K562 (cell line): ENCODE measurements at regions not wholly inside any gene's neighbourhood (a gene's known extent, or its start where the extent isn't known, plus 50 kb on each side); places are given as distances from the start of the nearest gene placed in this dataset.

Source experiments
- ATAC-seq: fragments of 200-7000 bp; cut with Tn5 transposase; 3 replicates; pipeline ENCODE4 v1.9.1; 2020; ENCODE audit warnings: moderate library complexity
- BruUV-seq: library from RNA; stranded (reverse); fragments of 400-500 nt; replicated peaks from 2 replicates; lab custom pipeline; 2021; lab: Mats Ljungman, UMichigan
- CTCF ChIA-PET: fragments of 300-600 bp; formaldehyde crosslinking; extraction: SDS; loops from one replicate; lab custom pipeline; 2021; ENCODE audit warnings: low intra/inter-chr PET ratio; lab: Yijun Ruan, JAX
- POLR2A ChIA-PET: fragments of 300-600, 350-650 bp; sonication (Branson Sonifier 250); formaldehyde crosslinking; extraction: SDS; loops from one replicate; lab custom pipeline; 2021; ENCODE audit warnings: antibody characterized with exemption, inconsistent platforms; lab: Yijun Ruan, JAX
- DNase-seq, 4 experiments: peaks; one replicate each; pipeline versions ENCODE4 v3.0.0 to v3.0.0-alpha.2; 2011 to 2018; ENCODE audit warnings: low spot score in 3 of 4, mixed read lengths in 3 of 4; ENCODE audit errors: extremely low read depth in 1 of 4
- FAIRE-seq: peaks from 2 replicates; lab custom pipeline; 2011; peaks lifted over from hg19 to GRCh38; lab: Jason Lieb, UNC
- H2AFZ ChIP-seq: 2 replicates; pipeline ENCODE4 v1.6.0; 2011; ENCODE audit warnings: low read depth, low read length, control low read depth, inconsistent platforms
- H3K27ac ChIP-seq: fragments of 200-600 bp; 3 replicates; pipeline ENCODE4 v1.8.0; 2011; ENCODE audit warnings: low read depth, mild to moderate bottlenecking, control low read depth, inconsistent platforms, low read length, moderate library complexity, mixed read lengths; ENCODE audit errors: extremely low read depth
- H3K27me3 ChIP-seq, 2 experiments: fragments of 300-600 bp in 1 of 2; 2 replicates in 1 of 2; 3 replicates in 1 of 2; pipeline versions ENCODE4 v1.6.0 to v1.8.0; 2011; ENCODE audit warnings: inconsistent platforms in 2 of 2, low read length in 2 of 2, mild to moderate bottlenecking in 1 of 2, mixed read lengths in 1 of 2, moderate library complexity in 1 of 2; ENCODE audit not compliant: control insufficient read depth in 2 of 2, insufficient read depth in 2 of 2
- H3K36me3 ChIP-seq: fragments of 300-600 bp; 3 replicates; pipeline ENCODE4 v1.8.0; 2011; ENCODE audit warnings: mild to moderate bottlenecking, low read length, inconsistent platforms; ENCODE audit not compliant: control insufficient read depth, insufficient read depth
- H3K4me1 ChIP-seq, 2 experiments: fragments of 200-600 bp in 1 of 2; replicated peaks in 1 of 2; 2 replicates in 1 of 2; 3 replicates in 1 of 2; pipeline versions ENCODE4 v1.5.1 to v1.8.0; 2011; ENCODE audit warnings: inconsistent platforms in 2 of 2, low read length in 2 of 2, mild to moderate bottlenecking in 1 of 2, mixed read lengths in 1 of 2, moderate library complexity in 1 of 2; ENCODE audit not compliant: control insufficient read depth in 2 of 2, insufficient read depth in 2 of 2
- H3K4me2 ChIP-seq: 2 replicates; pipeline ENCODE4 v1.6.1; 2011; ENCODE audit warnings: low read length, control low read depth, inconsistent platforms, mixed read lengths; ENCODE audit not compliant: insufficient read depth
- H3K4me3 ChIP-seq: fragments of 200-600 bp; sonication (generic), shearing (Covaris generic); 2 replicates; pipeline ENCODE4 v1.5.1; 2016; ENCODE audit warnings: control low read depth, inconsistent platforms
- H3K79me2 ChIP-seq: fragments of 200-600 bp; 3 replicates; pipeline ENCODE4 v1.8.0; 2011; ENCODE audit warnings: low read length, inconsistent platforms; ENCODE audit not compliant: control insufficient read depth, insufficient read depth
- H3K9ac ChIP-seq, 2 experiments: 2 replicates each; pipeline versions ENCODE4 v1.6.0 to v1.6.1; 2011; ENCODE audit warnings: low read depth in 2 of 2, low read length in 2 of 2, control low read depth in 1 of 2, inconsistent platforms in 1 of 2, mild to moderate bottlenecking in 1 of 2, mixed read lengths in 1 of 2; ENCODE audit not compliant: insufficient read depth in 1 of 2
- H3K9me1 ChIP-seq: one replicate; pipeline ENCODE4 v1.6.0; 2011; ENCODE audit warnings: inconsistent platforms, mild to moderate bottlenecking, low read length, moderate library complexity; ENCODE audit not compliant: control insufficient read depth, insufficient read depth
- H3K9me3 ChIP-seq: replicated peaks from 2 replicates; pipeline ENCODE4 v1.5.1; 2011; ENCODE audit warnings: low read depth, low read length, inconsistent platforms; ENCODE audit not compliant: control insufficient read depth, insufficient read depth
- H4K20me1 ChIP-seq: replicated peaks from 2 replicates; pipeline ENCODE4 v1.6.1; 2011; ENCODE audit warnings: low read length, inconsistent platforms, mixed read lengths; ENCODE audit not compliant: control insufficient read depth, insufficient read depth
- CC2D1A ChIP-seq: fragments of 450-650 bp; IDR thresholded peaks from 2 replicates; pipeline ENCODE4 v1.6.1; 2017; ENCODE audit warnings: mild to moderate bottlenecking
- CSDE1 ChIP-seq, 2 experiments: fragments of 450-650 bp; IDR thresholded peaks; 2 replicates each; pipeline ENCODE4 v1.6.1; 2016; ENCODE audit warnings: mild to moderate bottlenecking in 1 of 2
- HES1 ChIP-seq: fragments of 450-650 bp; IDR thresholded peaks from 2 replicates; pipeline ENCODE4 v1.6.1; 2016; ENCODE audit warnings: low read depth, mild to moderate bottlenecking, moderate library complexity
- MYBL2 ChIP-seq, 2 experiments: fragments of 450-650 bp in 1 of 2; sonication (generic) in 1 of 2; formaldehyde crosslinking in 1 of 2; IDR thresholded peaks; 2 replicates each; pipeline versions ENCODE4 v1.6.1 to v1.8.1; 2017 to 2022; ENCODE audit warnings: borderline replicate concordance in 1 of 2, inconsistent platforms in 1 of 2, low read depth in 1 of 2, mild to moderate bottlenecking in 1 of 2, missing genetic modification reagents in 1 of 2, moderate library complexity in 1 of 2
- NUFIP1 ChIP-seq: fragments of 450-650 bp; IDR thresholded peaks from 2 replicates; pipeline ENCODE4 v1.6.1; 2018; ENCODE audit not compliant: partially characterized antibody
- PRPF4 ChIP-seq: fragments of 200-400 bp; formaldehyde crosslinking; IDR thresholded peaks from one replicate; pipeline ENCODE4 v1.6.1; 2017; ENCODE audit warnings: low read length, low read depth, mild to moderate bottlenecking; ENCODE audit not compliant: insufficient read depth, poor library complexity, severe bottlenecking
- RBFOX2 ChIP-seq: fragments of 200-400 bp; formaldehyde crosslinking; IDR thresholded peaks from 2 replicates; pipeline ENCODE4 v1.6.1; 2017; ENCODE audit warnings: low read depth, mild to moderate bottlenecking, low read length, moderate library complexity
- ZBTB43 ChIP-seq: sonication (generic); formaldehyde crosslinking; IDR thresholded peaks from 2 replicates; pipeline ENCODE4 v1.8.0; 2023; ENCODE audit warnings: mild to moderate bottlenecking, missing genetic modification reagents
- ZBTB49 ChIP-seq: sonication (generic); formaldehyde crosslinking; IDR thresholded peaks from 2 replicates; pipeline ENCODE4 v1.8.0; 2022; ENCODE audit warnings: missing genetic modification reagents, mild to moderate bottlenecking, borderline replicate concordance
- ZMIZ1 ChIP-seq, 2 experiments: fragments of 150-350 bp in 1 of 2; IDR thresholded peaks; 2 replicates each; pipeline ENCODE4 v1.6.1; 2012 to 2016; ENCODE audit warnings: low read depth in 2 of 2, low read length in 2 of 2, mild to moderate bottlenecking in 1 of 2, moderate library complexity in 1 of 2
- ZNF124 ChIP-seq: sonication (generic); formaldehyde crosslinking; IDR thresholded peaks from 2 replicates; pipeline ENCODE4 v1.8.1; 2022; ENCODE audit warnings: missing genetic modification reagents
- WGBS: fragments of 100-300 bp; shearing (Covaris generic); methylation state at CpG from one replicate; pipeline ENCODE4 v1.1.6; 2016; ENCODE audit warnings: low coverage, mixed read lengths; ENCODE audit not compliant: insufficient coverage; ENCODE audit errors: missing lambda C conversion rate; 5-methylcytosine and 5-hydroxymethylcytosine counted together
- in situ Hi-C: fragments of 300-500 bp; cut with MboI; formaldehyde crosslinking; loops from 4 replicates; pipeline ENCODE4 v1.15.0; 2018; ENCODE audit warnings: inconsistent platforms, mixed read lengths
- intact Hi-C: fragments of 100-400 bp; cut with micrococcal nuclease; formaldehyde crosslinking; loops from 2 replicates; pipeline ENCODE4 v1.14.2; 2022

GRCh38 chr6:169310983-169311382, 57.3 kb upstream of the THBS2 start:
- H3K4me2 ChIP-seq, result no peak overlapping the region
- no TSS peak for BruUV-seq
- no peak overlapping the region for H3K9ac ChIP-seq
- no peak for ATAC-seq
- WGBS, result 2% methylated on average over 3 of the region's 3 CpGs
- no peaks in the 10 kb centered on the region for H3K79me2 ChIP-seq
- 0 out of 5 replicates have a peak, but pooled peaks cover 0 to 3% of the 10 kb centered on the region in 2 experiments for H3K4me1 ChIP-seq
- no peak overlapping the region for H2AFZ ChIP-seq
- no peak for FAIRE-seq
- no peak for TF ChIP-seq HES1
- no peak for TF ChIP-seq PRPF4
- no peak for TF ChIP-seq CSDE1 (IDR thresholded peaks at IDR 0.05)
- TF ChIP-seq RBFOX2, result no peak
- no peak for TF ChIP-seq CC2D1A
- no peak for TF ChIP-seq MYBL2 (IDR thresholded peaks at IDR 0.05; ENCODE audit: low read depth)
- no peak for TF ChIP-seq MYBL2 (CRISPR knock-in tag; IDR thresholded peaks at IDR 0.05; ENCODE audit: borderline replicate concordance)
- TF ChIP-seq NUFIP1, result no peak
- no peak for TF ChIP-seq ZMIZ1 (IDR thresholded peaks at IDR 0.05; ENCODE audit: low read depth in 2 of 2, low read length in 2 of 2)
- no peak for TF ChIP-seq ZBTB49 (CRISPR knock-in tag)
- TF ChIP-seq ZBTB43 (CRISPR knock-in tag), result no peak
- no peak for TF ChIP-seq ZNF124 (CRISPR knock-in tag)
- TF ChIP-seq, all 486 proteins: peak for 0
- CTCF ChIA-PET, result no interaction called here
- intact Hi-C loops (no loop called here), in situ Hi-C loops (no loop called here)
- no peak for DNase-seq
- Histone ChIP-seq H3K4me3 (no peak overlapping the region), H3K36me3 (no peaks in the 10 kb centered on the region), H3K27ac (no peak overlapping the region), H4K20me1 (no peaks in the 10 kb centered on the region), H3K9me1 (no peaks in the 10 kb centered on the region), H3K9me3 (no peaks in the 10 kb centered on the region), H3K27me3 (peaks cover 0 to 2% of the 10 kb centered on the region in 2 experiments; a peak in 1 of 5 replicates)
- POLR2A ChIA-PET, result no interaction called here
